HEK293 (cell line): ENCODE measurements at regions not wholly inside any gene's neighbourhood (a gene's known extent, or its start where the extent isn't known, plus 50 kb on each side); places are given as distances from the start of the nearest gene placed in this dataset.

Experiments used
- BCL11B ChIP-seq: fragments of 450-650 bp; formaldehyde crosslinking; IDR thresholded peaks from 2 replicates; pipeline ENCODE4 v1.5.1; 2016; ENCODE audit warnings: low read depth, missing biosample characterization, missing genetic modification characterization
- SP3 ChIP-seq: fragments of 450-650 bp; formaldehyde crosslinking; IDR thresholded peaks from 2 replicates; pipeline ENCODE4 v1.5.1; 2016; ENCODE audit warnings: missing biosample characterization, missing genetic modification characterization
- ZNF223 ChIP-seq: fragments of 450-650 bp; formaldehyde crosslinking; IDR thresholded peaks from 2 replicates; pipeline ENCODE4 v1.5.1; 2016; ENCODE audit warnings: missing biosample characterization, missing genetic modification characterization
- ZNF239 ChIP-seq: fragments of 450-650 bp; formaldehyde crosslinking; IDR thresholded peaks from 2 replicates; pipeline ENCODE4 v1.5.1; 2016; ENCODE audit warnings: missing biosample characterization, missing genetic modification characterization
- ZNF311 ChIP-seq: fragments of 450-650 bp; formaldehyde crosslinking; IDR thresholded peaks from 2 replicates; pipeline ENCODE4 v1.5.1; 2017; ENCODE audit warnings: missing biosample characterization, missing genetic modification characterization, borderline replicate concordance
- ZNF548 ChIP-seq: fragments of 450-650 bp; formaldehyde crosslinking; IDR thresholded peaks from 2 replicates; pipeline ENCODE4 v1.5.1; 2016; ENCODE audit warnings: missing biosample characterization, missing genetic modification characterization
- TF ChIP-seq, protein P1 (sequence below): fragments of 450-650 bp; formaldehyde crosslinking; IDR thresholded peaks from 2 replicates; pipeline ENCODE4 v1.5.1; 2016; ENCODE audit warnings: missing biosample characterization, missing genetic modification characterization
- TF ChIP-seq, protein P2 (sequence below): fragments of 450-650 bp; formaldehyde crosslinking; IDR thresholded peaks from 2 replicates; pipeline ENCODE4 v1.5.1; 2016; ENCODE audit warnings: missing biosample characterization, missing genetic modification characterization
- TF ChIP-seq, protein P3 (sequence below): fragments of 450-650 bp; formaldehyde crosslinking; IDR thresholded peaks from 2 replicates; pipeline ENCODE4 v1.5.1; 2016; ENCODE audit warnings: missing biosample characterization, missing genetic modification characterization
- TF ChIP-seq, protein P4 (sequence below): fragments of 450-650 bp; formaldehyde crosslinking; IDR thresholded peaks from 2 replicates; pipeline ENCODE4 v1.5.1; 2017; ENCODE audit warnings: missing biosample characterization, missing genetic modification characterization
- TF ChIP-seq, protein P5 (sequence below): fragments of 450-650 bp; formaldehyde crosslinking; IDR thresholded peaks from 2 replicates; pipeline ENCODE4 v1.5.1; 2017; ENCODE audit warnings: missing biosample characterization, mild to moderate bottlenecking, missing genetic modification characterization, moderate library complexity
- TF ChIP-seq, protein P6 (sequence below): fragments of 450-650 bp; formaldehyde crosslinking; IDR thresholded peaks from 2 replicates; pipeline ENCODE4 v1.5.1; 2016; ENCODE audit warnings: missing biosample characterization, missing genetic modification characterization
- TF ChIP-seq, protein P7 (sequence below): fragments of 450-650 bp; formaldehyde crosslinking; IDR thresholded peaks from 2 replicates; pipeline ENCODE4 v1.5.1; 2016; ENCODE audit warnings: missing biosample characterization, missing genetic modification characterization

DNA sequence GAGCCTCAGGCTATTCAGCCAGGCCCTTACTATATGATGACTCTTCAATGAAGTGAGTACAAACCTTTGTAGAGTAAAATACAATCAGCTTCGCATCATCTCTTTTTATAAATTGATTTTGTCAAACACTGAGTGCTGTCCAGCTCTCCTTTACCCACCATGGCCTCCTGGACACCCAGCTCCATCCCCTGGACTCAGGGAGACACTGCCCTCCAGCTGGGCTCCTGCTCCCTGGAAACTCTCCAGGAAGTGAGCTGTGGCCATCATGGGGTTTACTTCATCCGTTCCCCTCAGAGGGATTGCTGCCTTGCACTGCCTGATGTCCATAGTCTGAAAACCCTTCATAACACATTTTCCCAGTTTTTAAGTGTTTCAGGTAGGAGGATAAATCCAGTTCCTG lies 82.5 kb upstream of the XIRP2 start:
- TF ChIP-seq, protein P1, sequence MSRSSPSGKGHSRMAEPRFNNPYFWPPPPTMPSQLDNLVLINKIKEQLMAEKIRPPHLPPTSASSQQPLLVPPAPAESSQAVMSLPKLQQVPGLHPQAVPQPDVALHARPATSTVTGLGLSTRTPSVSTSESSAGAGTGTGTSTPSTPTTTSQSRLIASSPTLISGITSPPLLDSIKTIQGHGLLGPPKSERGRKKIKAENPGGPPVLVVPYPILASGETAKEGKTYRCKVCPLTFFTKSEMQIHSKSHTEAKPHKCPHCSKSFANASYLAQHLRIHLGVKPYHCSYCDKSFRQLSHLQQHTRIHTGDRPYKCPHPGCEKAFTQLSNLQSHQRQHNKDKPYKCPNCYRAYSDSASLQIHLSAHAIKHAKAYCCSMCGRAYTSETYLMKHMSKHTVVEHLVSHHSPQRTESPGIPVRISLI (tag by site-specific recombination) = no peak
- TF ChIP-seq, protein P2, sequence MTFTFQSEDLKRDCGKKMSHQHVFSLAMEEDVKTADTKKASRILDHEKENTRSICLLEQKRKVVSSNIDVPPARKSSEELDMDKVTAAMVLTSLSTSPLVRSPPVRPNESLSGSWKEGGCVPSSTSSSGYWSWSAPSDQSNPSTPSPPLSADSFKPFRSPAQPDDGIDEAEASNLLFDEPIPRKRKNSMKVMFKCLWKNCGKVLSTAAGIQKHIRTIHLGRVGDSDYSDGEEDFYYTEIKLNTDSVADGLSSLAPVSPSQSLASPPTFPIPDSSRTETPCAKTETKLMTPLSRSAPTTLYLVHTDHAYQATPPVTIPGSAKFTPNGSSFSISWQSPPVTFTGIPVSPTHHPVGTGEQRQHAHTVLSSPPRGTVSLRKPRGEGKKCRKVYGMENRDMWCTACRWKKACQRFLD (tag by site-specific recombination) = no peak
- TF ChIP-seq BCL11B = no peak
- TF ChIP-seq, protein P3, sequence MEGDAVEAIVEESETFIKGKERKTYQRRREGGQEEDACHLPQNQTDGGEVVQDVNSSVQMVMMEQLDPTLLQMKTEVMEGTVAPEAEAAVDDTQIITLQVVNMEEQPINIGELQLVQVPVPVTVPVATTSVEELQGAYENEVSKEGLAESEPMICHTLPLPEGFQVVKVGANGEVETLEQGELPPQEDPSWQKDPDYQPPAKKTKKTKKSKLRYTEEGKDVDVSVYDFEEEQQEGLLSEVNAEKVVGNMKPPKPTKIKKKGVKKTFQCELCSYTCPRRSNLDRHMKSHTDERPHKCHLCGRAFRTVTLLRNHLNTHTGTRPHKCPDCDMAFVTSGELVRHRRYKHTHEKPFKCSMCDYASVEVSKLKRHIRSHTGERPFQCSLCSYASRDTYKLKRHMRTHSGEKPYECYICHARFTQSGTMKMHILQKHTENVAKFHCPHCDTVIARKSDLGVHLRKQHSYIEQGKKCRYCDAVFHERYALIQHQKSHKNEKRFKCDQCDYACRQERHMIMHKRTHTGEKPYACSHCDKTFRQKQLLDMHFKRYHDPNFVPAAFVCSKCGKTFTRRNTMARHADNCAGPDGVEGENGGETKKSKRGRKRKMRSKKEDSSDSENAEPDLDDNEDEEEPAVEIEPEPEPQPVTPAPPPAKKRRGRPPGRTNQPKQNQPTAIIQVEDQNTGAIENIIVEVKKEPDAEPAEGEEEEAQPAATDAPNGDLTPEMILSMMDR (tag by site-specific recombination) = no peak
- TF ChIP-seq ZNF223 (tag by site-specific recombination) = no peak
- no peak for TF ChIP-seq SP3
- TF ChIP-seq, protein P4, sequence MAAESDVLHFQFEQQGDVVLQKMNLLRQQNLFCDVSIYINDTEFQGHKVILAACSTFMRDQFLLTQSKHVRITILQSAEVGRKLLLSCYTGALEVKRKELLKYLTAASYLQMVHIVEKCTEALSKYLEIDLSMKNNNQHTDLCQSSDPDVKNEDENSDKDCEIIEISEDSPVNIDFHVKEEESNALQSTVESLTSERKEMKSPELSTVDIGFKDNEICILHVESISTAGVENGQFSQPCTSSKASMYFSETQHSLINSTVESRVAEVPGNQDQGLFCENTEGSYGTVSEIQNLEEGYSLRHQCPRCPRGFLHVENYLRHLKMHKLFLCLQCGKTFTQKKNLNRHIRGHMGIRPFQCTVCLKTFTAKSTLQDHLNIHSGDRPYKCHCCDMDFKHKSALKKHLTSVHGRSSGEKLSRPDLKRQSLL (tag by site-specific recombination) = no peak
- no peak for TF ChIP-seq ZNF239
- TF ChIP-seq, protein P5, sequence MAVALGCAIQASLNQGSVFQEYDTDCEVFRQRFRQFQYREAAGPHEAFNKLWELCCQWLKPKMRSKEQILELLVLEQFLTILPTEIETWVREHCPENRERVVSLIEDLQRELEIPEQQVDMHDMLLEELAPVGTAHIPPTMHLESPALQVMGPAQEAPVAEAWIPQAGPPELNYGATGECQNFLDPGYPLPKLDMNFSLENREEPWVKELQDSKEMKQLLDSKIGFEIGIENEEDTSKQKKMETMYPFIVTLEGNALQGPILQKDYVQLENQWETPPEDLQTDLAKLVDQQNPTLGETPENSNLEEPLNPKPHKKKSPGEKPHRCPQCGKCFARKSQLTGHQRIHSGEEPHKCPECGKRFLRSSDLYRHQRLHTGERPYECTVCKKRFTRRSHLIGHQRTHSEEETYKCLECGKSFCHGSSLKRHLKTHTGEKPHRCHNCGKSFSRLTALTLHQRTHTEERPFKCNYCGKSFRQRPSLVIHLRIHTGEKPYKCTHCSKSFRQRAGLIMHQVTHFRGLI (tag by site-specific recombination) = no peak
- TF ChIP-seq ZNF548 (tag by site-specific recombination) = no peak
- TF ChIP-seq, protein P6, sequence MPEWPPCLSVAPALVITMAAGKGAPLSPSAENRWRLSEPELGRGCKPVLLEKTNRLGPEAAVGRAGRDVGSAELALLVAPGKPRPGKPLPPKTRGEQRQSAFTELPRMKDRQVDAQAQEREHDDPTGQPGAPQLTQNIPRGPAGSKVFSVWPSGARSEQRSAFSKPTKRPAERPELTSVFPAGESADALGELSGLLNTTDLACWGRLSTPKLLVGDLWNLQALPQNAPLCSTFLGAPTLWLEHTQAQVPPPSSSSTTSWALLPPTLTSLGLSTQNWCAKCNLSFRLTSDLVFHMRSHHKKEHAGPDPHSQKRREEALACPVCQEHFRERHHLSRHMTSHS (tag by site-specific recombination) = no peak
- no peak for TF ChIP-seq ZNF311
- TF ChIP-seq, protein P7, sequence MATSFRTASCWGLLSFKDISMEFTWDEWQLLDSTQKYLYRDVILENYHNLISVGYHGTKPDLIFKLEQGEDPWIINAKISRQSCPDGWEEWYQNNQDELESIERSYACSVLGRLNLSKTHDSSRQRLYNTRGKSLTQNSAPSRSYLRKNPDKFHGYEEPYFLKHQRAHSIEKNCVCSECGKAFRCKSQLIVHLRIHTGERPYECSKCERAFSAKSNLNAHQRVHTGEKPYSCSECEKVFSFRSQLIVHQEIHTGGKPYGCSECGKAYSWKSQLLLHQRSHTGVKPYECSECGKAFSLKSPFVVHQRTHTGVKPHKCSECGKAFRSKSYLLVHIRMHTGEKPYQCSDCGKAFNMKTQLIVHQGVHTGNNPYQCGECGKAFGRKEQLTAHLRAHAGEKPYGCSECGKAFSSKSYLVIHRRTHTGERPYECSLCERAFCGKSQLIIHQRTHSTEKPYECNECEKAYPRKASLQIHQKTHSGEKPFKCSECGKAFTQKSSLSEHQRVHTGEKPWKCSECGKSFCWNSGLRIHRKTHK (tag by site-specific recombination) = no peak
